ENCODE measurements at regions not wholly inside any gene's neighbourhood (a gene's known extent, or its start where the extent isn't known, plus 50 kb on each side); places are given as distances from the start of the nearest gene placed in this dataset.
"Not testable (repeated sequence)": the region's sequence is repeated elsewhere in the genome, so short reads cannot be mapped to it uniquely, and the experiment has no call there.

DNA sequence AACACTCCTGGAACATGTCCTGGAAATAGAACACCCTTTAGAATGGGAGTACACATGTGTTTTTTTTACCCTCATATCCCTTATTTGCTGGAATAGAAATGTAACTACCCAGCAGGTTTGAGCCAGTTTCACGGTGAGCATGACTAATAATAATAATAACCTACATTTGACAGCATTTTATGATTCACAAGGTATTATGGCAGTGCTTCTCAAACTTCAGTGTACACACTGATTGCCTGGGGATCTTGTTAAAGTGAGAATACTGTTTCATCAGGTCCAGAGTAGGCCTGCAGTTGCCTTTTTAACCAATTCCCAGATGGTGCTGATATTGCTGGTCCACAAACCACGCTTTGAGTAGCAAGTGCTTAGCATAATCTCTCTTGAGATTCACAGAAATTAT lies 63.9 kb downstream of the NFKBIZ start:
- Histone ChIP-seq H2AFZ (ENCODE audit: low read depth) (no peak overlapping the region), H3K4me1 (ENCODE audit: low read depth, poor library complexity, severe bottlenecking) (no peaks in the 10 kb centered on the region), H3K4me3 (IDR thresholded peaks at IDR 0.05; ENCODE audit: insufficient read depth, low read depth, low read length) (no peak overlapping the region)

DNA sequence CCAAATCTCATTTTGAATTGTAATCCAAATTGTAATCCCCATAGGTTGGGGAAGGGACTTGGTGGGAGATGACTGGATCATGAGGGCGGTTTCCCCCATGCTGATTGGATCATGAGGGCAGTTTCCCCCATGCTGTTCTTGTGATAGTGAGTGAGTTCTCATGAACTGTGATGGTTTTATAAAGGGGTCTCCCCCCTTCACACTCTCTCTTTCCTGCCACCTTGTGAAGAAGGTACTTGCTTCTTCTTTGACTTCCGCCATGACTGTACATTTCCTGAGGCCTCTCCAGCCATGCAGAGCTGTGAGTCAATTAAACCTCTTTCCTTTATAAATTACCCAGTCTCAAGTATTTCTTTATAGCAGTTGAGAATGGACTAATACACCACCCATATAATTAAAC lies 68.4 kb downstream of the NFKBIZ start:
- not testable (repeated sequence) for H3K27ac ChIP-seq; H3K36me3 ChIP-seq (ENCODE audit: insufficient read depth); H3K79me2 ChIP-seq (ENCODE audit: insufficient read depth, low read depth); H3K4me2 ChIP-seq; H3K27me3 ChIP-seq (ENCODE audit: insufficient read depth, low read depth); H3K9ac ChIP-seq; H4K20me1 ChIP-seq (ENCODE audit: insufficient read depth); H2AFZ ChIP-seq (ENCODE audit: low read depth); H3K4me3 ChIP-seq (IDR thresholded peaks at IDR 0.05; ENCODE audit: insufficient read depth, low read depth, low read length)
- peaks cover 14% of the 10 kb centered on the region for H3K4me1 ChIP-seq (ENCODE audit: low read depth, poor library complexity, severe bottlenecking)

More for the DNA sequence above, 63.9 kb downstream of the NFKBIZ start:
- Histone ChIP-seq H3K79me2 (ENCODE audit: insufficient read depth, low read depth) (no peaks in the 10 kb centered on the region), H3K4me2 (no peak overlapping the region), H3K36me3 (ENCODE audit: insufficient read depth) (no peaks in the 10 kb centered on the region), H3K27me3 (ENCODE audit: insufficient read depth, low read depth) (no peaks in the 10 kb centered on the region), H3K27ac (no peak overlapping the region), H3K9ac (no peak overlapping the region), H4K20me1 (ENCODE audit: insufficient read depth) (no peaks in the 10 kb centered on the region)
- no peak for TF ChIP-seq CTCF (conservative IDR thresholded peaks at IDR 0.05; ENCODE audit: low read depth, low read length)

DNA sequence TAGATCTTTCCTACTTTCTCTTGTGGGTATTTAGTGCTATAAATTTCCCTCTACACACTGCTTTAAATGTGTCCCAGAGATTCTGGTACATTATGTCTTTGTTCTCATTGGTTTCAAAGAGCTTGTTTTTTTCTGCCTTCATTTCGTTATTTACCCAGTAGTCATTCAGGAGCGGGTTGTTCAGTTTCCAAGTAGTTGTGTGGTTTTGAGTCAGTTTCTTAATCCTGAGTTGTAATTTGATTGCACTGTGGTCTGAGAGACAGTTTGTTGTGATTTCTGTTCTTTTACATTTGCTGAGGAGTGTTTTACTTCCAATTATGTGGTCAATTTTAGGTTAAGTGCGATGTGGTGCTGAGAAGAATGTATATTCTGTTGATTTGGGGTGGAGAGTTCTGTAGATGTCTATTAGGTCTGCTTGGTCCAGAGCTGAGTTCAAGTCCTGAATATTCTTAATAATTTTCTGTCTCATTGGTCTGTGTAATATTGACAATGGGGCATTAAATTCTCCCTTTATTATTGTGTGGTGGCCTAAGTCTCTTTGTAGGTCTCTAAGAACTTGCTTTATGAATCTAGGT lies 72.9 kb downstream of the NFKBIZ start:
- not testable (repeated sequence) for H3K4me3 ChIP-seq (IDR thresholded peaks at IDR 0.05; ENCODE audit: insufficient read depth, low read depth, low read length); H3K9ac ChIP-seq; H3K27me3 ChIP-seq (ENCODE audit: insufficient read depth, low read depth); H4K20me1 ChIP-seq (ENCODE audit: insufficient read depth); H3K79me2 ChIP-seq (ENCODE audit: insufficient read depth, low read depth); H3K36me3 ChIP-seq (ENCODE audit: insufficient read depth); H2AFZ ChIP-seq (ENCODE audit: low read depth)
- Histone ChIP-seq H3K4me2 (peak overlapping the region; percentile 58), H3K4me1 (ENCODE audit: low read depth, poor library complexity, severe bottlenecking) (peaks cover 24% of the 10 kb centered on the region), H3K27ac (peak overlapping the region; percentile 20; the same call in 1 of the 2 replicates)

DNA sequence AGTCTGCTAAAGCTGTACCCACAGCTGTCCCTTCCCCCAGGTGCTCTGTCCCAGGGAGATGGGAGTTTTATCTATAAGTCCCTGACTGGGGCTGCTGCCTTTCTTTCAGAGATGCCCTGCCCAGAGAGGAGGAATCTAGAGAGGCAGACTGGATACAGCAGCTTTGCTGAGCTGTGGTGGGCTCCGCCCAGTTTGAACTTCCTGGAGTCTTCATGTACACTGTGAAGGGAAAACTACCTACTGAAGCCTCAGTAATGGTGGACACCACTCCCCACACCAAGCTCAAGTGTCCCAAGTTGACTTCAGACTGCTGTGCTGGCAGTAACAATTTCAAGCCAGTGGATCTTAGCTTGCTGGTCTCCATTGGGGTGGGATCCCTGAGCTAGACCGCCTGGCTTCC lies 75.3 kb downstream of the NFKBIZ start:
- H3K36me3 ChIP-seq (ENCODE audit: insufficient read depth); H4K20me1 ChIP-seq (ENCODE audit: insufficient read depth); H2AFZ ChIP-seq (ENCODE audit: low read depth); H3K4me2 ChIP-seq; H3K4me3 ChIP-seq (IDR thresholded peaks at IDR 0.05; ENCODE audit: insufficient read depth, low read depth, low read length); H3K27me3 ChIP-seq (ENCODE audit: insufficient read depth, low read depth); H3K9ac ChIP-seq; H3K79me2 ChIP-seq (ENCODE audit: insufficient read depth, low read depth); H3K27ac ChIP-seq: not testable (repeated sequence)
- H3K4me1 ChIP-seq (ENCODE audit: low read depth, poor library complexity, severe bottlenecking), result peaks cover 24% of the 10 kb centered on the region

GRCh38 chr3:101925124-101925523 lies 75.8 kb downstream of the NFKBIZ start:
- H4K20me1 ChIP-seq (ENCODE audit: insufficient read depth), result not testable (repeated sequence)

GRCh38 chr3:101925564-101925963 lies 76.2 kb downstream of the NFKBIZ start:
- Histone ChIP-seq H3K27ac (no peak overlapping the region), H3K4me2 (no peak overlapping the region), H4K20me1 (ENCODE audit: insufficient read depth) (no peaks in the 10 kb centered on the region), H3K4me3 (IDR thresholded peaks at IDR 0.05; ENCODE audit: insufficient read depth, low read depth, low read length) (no peak overlapping the region), H3K4me1 (ENCODE audit: low read depth, poor library complexity, severe bottlenecking) (peaks cover 24% of the 10 kb centered on the region), H3K36me3 (ENCODE audit: insufficient read depth) (no peaks in the 10 kb centered on the region), H3K27me3 (ENCODE audit: insufficient read depth, low read depth) (no peaks in the 10 kb centered on the region), H3K79me2 (ENCODE audit: insufficient read depth, low read depth) (no peaks in the 10 kb centered on the region), H3K9ac (no peak overlapping the region), H2AFZ (ENCODE audit: low read depth) (no peak overlapping the region)
- TF ChIP-seq CTCF (conservative IDR thresholded peaks at IDR 0.05; ENCODE audit: low read depth, low read length), result no peak

More at GRCh38 chr3:101925124-101925523, 75.8 kb downstream of the NFKBIZ start:
- H3K36me3 ChIP-seq (ENCODE audit: insufficient read depth); H3K27ac ChIP-seq; H3K27me3 ChIP-seq (ENCODE audit: insufficient read depth, low read depth); H3K9ac ChIP-seq; H3K4me2 ChIP-seq; H3K4me3 ChIP-seq (IDR thresholded peaks at IDR 0.05; ENCODE audit: insufficient read depth, low read depth, low read length); H2AFZ ChIP-seq (ENCODE audit: low read depth); H3K79me2 ChIP-seq (ENCODE audit: insufficient read depth, low read depth): not testable (repeated sequence)
- peaks cover 24% of the 10 kb centered on the region for H3K4me1 ChIP-seq (ENCODE audit: low read depth, poor library complexity, severe bottlenecking)
